PFSK-1 (cell line): ENCODE measurements at regions not wholly inside any gene's neighbourhood (a gene's known extent, or its start where the extent isn't known, plus 50 kb on each side); places are given as distances from the start of the nearest gene placed in this dataset.

Source experiments
- FOXP2 ChIP-seq: optimal IDR thresholded peaks from 2 replicates; pipeline ENCODE3; 2011; ENCODE audit warnings: borderline replicate concordance, control low read depth, inconsistent platforms; ENCODE audit not compliant: insufficient read depth; ENCODE audit errors: extremely low read length, extremely low read depth
- POLR2AphosphoS5 ChIP-seq: IDR thresholded peaks from 2 replicates; pipeline ENCODE4 v1.6.1; 2012; ENCODE audit warnings: low read depth, mild to moderate bottlenecking, control low read depth, low read length, moderate library complexity
- REST ChIP-seq, 2 experiments: IDR thresholded peaks; 2 replicates each; pipeline versions ENCODE4 v1.6.1 to v1.8.0; 2011 to 2012; ENCODE audit warnings: low read depth in 2 of 2, low read length in 2 of 2, control low read depth in 1 of 2, inconsistent platforms in 1 of 2, mild to moderate bottlenecking in 1 of 2, moderate library complexity in 1 of 2; ENCODE audit not compliant: insufficient read depth in 1 of 2
- SIN3A ChIP-seq: IDR thresholded peaks from 2 replicates; pipeline ENCODE4 v1.6.1; 2012; ENCODE audit warnings: mild to moderate bottlenecking, low read length, moderate library complexity, borderline replicate concordance; ENCODE audit not compliant: insufficient read depth
- TAF1 ChIP-seq: IDR thresholded peaks from 2 replicates; pipeline ENCODE4 v1.6.1; 2012; ENCODE audit warnings: low read length, control low read depth, borderline replicate concordance; ENCODE audit not compliant: insufficient read depth

- TF ChIP-seq REST (IDR thresholded peaks at IDR 0.05; ENCODE audit: insufficient read depth in 1 of 2, low read depth in 2 of 2, low read length in 2 of 2) (no peak), SIN3A (no peak), TAF1 (no peak), FOXP2 (no peak), POLR2AphosphoS5 (no peak)
Observed at GRCh38 chr1:65486613-65487012, 66.1 kb downstream of the LEPR start.

GRCh38 chr1:65489481-65489880 is 69.0 kb downstream of the LEPR start:
- TF ChIP-seq TAF1: no peak
- TF ChIP-seq FOXP2: no peak
- TF ChIP-seq SIN3A: no peak
- no peak for TF ChIP-seq POLR2AphosphoS5
- no peak for TF ChIP-seq REST (IDR thresholded peaks at IDR 0.05; ENCODE audit: insufficient read depth in 1 of 2, low read depth in 2 of 2, low read length in 2 of 2)

- TF ChIP-seq SIN3A (no peak), POLR2AphosphoS5 (no peak)
Observed at GRCh38 chr1:65490231-65491009, 70.0 kb downstream of the LEPR start.

GRCh38 chr1:65491472-65491871 is 71.0 kb downstream of the LEPR start:
- no peak for TF ChIP-seq SIN3A

GRCh38 chr1:65493802-65494201 is 73.3 kb downstream of the LEPR start:
- TF ChIP-seq POLR2AphosphoS5: no peak
- no peak for TF ChIP-seq TAF1
- no peak for TF ChIP-seq SIN3A
- no peak for TF ChIP-seq FOXP2
- no peak for TF ChIP-seq REST (IDR thresholded peaks at IDR 0.05; ENCODE audit: insufficient read depth in 1 of 2, low read depth in 2 of 2, low read length in 2 of 2)

GRCh38 chr1:65494671-65495070 is 74.2 kb downstream of the LEPR start:
- TF ChIP-seq POLR2AphosphoS5 (no peak), SIN3A (no peak), FOXP2 (no peak)

- TF ChIP-seq SIN3A (no peak), FOXP2 (no peak), REST (IDR thresholded peaks at IDR 0.05; ENCODE audit: insufficient read depth in 1 of 2, low read depth in 2 of 2, low read length in 2 of 2) (no peak), POLR2AphosphoS5 (no peak), TAF1 (no peak)
Observed at GRCh38 chr1:65495137-65495536, 74.7 kb downstream of the LEPR start.
